PC-3 (cell line): ENCODE measurements at regions not wholly inside any gene's neighbourhood (a gene's known extent, or its start where the extent isn't known, plus 50 kb on each side); places are given as distances from the start of the nearest gene placed in this dataset.

Experiments used
- ATAC-seq: fragments of 200-7000 bp; cut with Tn5 transposase; 2 replicates; pipeline ENCODE4 v1.9.1; 2020; ENCODE audit warnings: mild to moderate bottlenecking, moderate library complexity
- BruUV-seq: library from RNA; stranded (reverse); fragments of 400-500 nt; replicated peaks from 2 replicates; lab custom pipeline; 2021; lab: Mats Ljungman, UMichigan
- CTCF ChIA-PET: fragments of 300-600 bp; sonication (Branson Sonifier 250); formaldehyde crosslinking; loops from one replicate; lab custom pipeline; 2022; ENCODE audit warnings: antibody characterized with exemption; lab: Charles Lee
- POLR2A ChIA-PET: fragments of 300-600 bp; sonication (Branson Sonifier 250); formaldehyde crosslinking; loops from one replicate; lab custom pipeline; 2022; ENCODE audit warnings: antibody characterized with exemption; ENCODE audit not compliant: unreplicated experiment; lab: Charles Lee
- DNase-seq: peaks from one replicate; pipeline ENCODE4 v3.0.0-alpha.2; 2015
- H2AFZ ChIP-seq: fragments of 300-600 bp; sonication (generic); 2 replicates; pipeline ENCODE4 v1.6.0; 2016; ENCODE audit warnings: antibody characterized with exemption, low read length
- H3F3A ChIP-seq: fragments of 300-600 bp; sonication (generic); one replicate; pipeline ENCODE4 v1.6.0; 2017; ENCODE audit warnings: antibody characterized with exemption, low read length, control low read depth, mild to moderate bottlenecking; ENCODE audit not compliant: unreplicated experiment
- H3K27ac ChIP-seq: fragments of 300-600 bp; sonication (generic); 2 replicates; pipeline ENCODE4 v1.5.1; 2016; ENCODE audit warnings: mild to moderate bottlenecking, low read length
- H3K27me3 ChIP-seq: fragments of 300-600 bp; sonication (generic); 2 replicates; pipeline ENCODE4 v1.6.1; 2016; ENCODE audit warnings: low read length, mixed read lengths
- H3K36me3 ChIP-seq: fragments of 300-600 bp; sonication (generic); 2 replicates; pipeline ENCODE4 v1.6.1; 2016; ENCODE audit warnings: low read depth, mixed run types, low read length, mixed read lengths
- H3K4me1 ChIP-seq: fragments of 300-600 bp; sonication (generic); 2 replicates; pipeline ENCODE4 v1.5.1; 2016; ENCODE audit warnings: low read length; ENCODE audit not compliant: insufficient read depth
- H3K4me2 ChIP-seq: fragments of 300-600 bp; sonication (generic); 2 replicates; pipeline ENCODE4 v1.6.0; 2016; ENCODE audit warnings: low read length
- H3K4me3 ChIP-seq: fragments of 300-600 bp; sonication (generic); 2 replicates; pipeline ENCODE4 v1.5.1; 2016; ENCODE audit warnings: mild to moderate bottlenecking, low read length, mixed read lengths
- H3K79me2 ChIP-seq: fragments of 300-600 bp; sonication (generic); 2 replicates; pipeline ENCODE4 v1.6.1; 2017; ENCODE audit warnings: low read length, mixed read lengths
- H3K9ac ChIP-seq: fragments of 300-600 bp; sonication (generic); 2 replicates; pipeline ENCODE4 v1.6.0; 2016; ENCODE audit warnings: mild to moderate bottlenecking, low read length
- H3K9me2 ChIP-seq: fragments of 300-600 bp; sonication (generic); replicated peaks from 2 replicates; pipeline ENCODE4 v1.6.1; 2016; ENCODE audit warnings: mixed run types, low read length, mixed read lengths
- H3K9me3 ChIP-seq: fragments of 300-600 bp; sonication (generic); 2 replicates; pipeline ENCODE4 v1.6.1; 2016; ENCODE audit warnings: low read length, mixed read lengths
- H4K20me1 ChIP-seq: fragments of 300-600 bp; sonication (generic); 2 replicates; pipeline ENCODE4 v1.6.1; 2016; ENCODE audit warnings: low read length, mixed read lengths
- EZH2 ChIP-seq: fragments of 300-600 bp; sonication (generic); IDR thresholded peaks from one replicate; pipeline ENCODE4 v1.6.1; 2017; ENCODE audit warnings: antibody characterized with exemption, mild to moderate bottlenecking, low read length; ENCODE audit not compliant: unreplicated experiment
- EZH2phosphoT487 ChIP-seq: fragments of 300-600 bp; sonication (generic); IDR thresholded peaks from 2 replicates; pipeline ENCODE4 v1.6.1; 2018; ENCODE audit warnings: mild to moderate bottlenecking, antibody characterized with exemption, low read length, borderline replicate concordance
- intact Hi-C: fragments of 100-400 bp; cut with micrococcal nuclease; formaldehyde crosslinking; loops from 2 replicates; pipeline ENCODE4 v1.9.0; 2023
- TF ChIP-seq, protein P1 (sequence below): fragments of 300-600 bp; sonication (generic); conservative IDR thresholded peaks from 2 replicates; pipeline ENCODE4 v1.5.1; 2017; ENCODE audit warnings: antibody characterized with exemption, low read depth, mild to moderate bottlenecking, low read length

DNA sequence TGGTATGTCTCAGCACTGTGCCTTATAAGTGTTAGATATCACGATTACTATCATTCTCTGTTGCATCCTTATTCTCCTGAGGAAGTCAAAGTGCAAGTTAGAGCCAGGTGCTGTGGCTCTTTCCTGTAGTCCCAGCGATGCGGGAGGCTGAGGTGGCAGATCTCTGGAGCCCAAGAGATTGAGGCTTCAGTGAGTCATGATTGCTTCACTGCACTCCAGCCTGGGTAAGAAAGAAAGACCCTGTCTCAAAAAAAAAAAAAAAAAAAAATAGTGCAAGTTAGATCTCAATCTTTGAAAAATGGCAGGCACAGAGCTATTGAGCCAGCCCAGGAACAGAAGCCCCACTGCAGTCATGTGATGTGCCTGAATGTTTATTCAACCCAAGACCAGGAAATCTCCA is 147.8 kb upstream of the POGK start:
- ChIA-PET CTCF (no interaction called here), POLR2A (no interaction called here)

DNA sequence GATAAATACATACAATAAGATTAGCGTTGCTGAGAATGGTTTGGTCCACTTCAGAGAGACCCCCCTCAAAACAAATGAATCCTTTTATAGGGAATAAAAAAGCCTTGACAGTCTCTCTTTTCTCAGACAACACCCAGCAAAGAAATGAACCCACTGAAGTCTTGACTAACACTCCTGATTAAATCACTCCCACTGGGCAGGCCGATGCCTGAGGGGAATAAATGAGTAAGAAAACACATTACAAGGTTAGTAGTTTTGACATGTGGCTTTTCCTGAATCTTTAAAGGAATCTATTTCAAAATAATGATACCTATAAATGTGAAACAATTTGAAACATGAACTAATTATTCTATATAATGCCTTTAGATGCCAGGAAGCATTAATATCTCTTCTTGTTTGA is 146.9 kb upstream of the POGK start:
- Histone ChIP-seq H3K79me2 (no peaks in the 10 kb centered on the region), H3K4me1 (no peaks in the 10 kb centered on the region), H3K36me3 (no peaks in the 10 kb centered on the region), H3K9ac (no peak overlapping the region), H3K4me3 (no peak overlapping the region), H3K27ac (no peak overlapping the region), H3K9me2 (no peaks in the 10 kb centered on the region), H3F3A (no peaks in the 10 kb centered on the region), H3K4me2 (no peak overlapping the region), H3K9me3 (no peaks in the 10 kb centered on the region), H2AFZ (no peak overlapping the region), H3K27me3 (no peaks in the 10 kb centered on the region), H4K20me1 (no peaks in the 10 kb centered on the region)
- ATAC-seq (no peak), DNase-seq (no peak)
- POLR2A ChIA-PET, result no interaction called here
- intact Hi-C loops, result no loop called here
- BruUV-seq, result no TSS peak
- TF ChIP-seq EZH2, result no peak
- CTCF ChIA-PET, result no interaction called here

More for the DNA sequence above, 147.8 kb upstream of the POGK start:
- H3F3A ChIP-seq, result no peaks in the 10 kb centered on the region
- no peak overlapping the region for H3K27ac ChIP-seq
- no peaks in the 10 kb centered on the region for H3K9me3 ChIP-seq
- no peak overlapping the region for H2AFZ ChIP-seq
- DNase-seq (no peak), ATAC-seq (no peak)
- BruUV-seq, result no TSS peak
- H3K9me2 ChIP-seq, result no peaks in the 10 kb centered on the region
- H3K4me2 ChIP-seq, result no peak overlapping the region
- no peak overlapping the region for H3K9ac ChIP-seq
- H3K4me1 ChIP-seq, result no peaks in the 10 kb centered on the region
- no peaks in the 10 kb centered on the region for H3K27me3 ChIP-seq
- no peak for TF ChIP-seq EZH2
- TF ChIP-seq, protein P1, sequence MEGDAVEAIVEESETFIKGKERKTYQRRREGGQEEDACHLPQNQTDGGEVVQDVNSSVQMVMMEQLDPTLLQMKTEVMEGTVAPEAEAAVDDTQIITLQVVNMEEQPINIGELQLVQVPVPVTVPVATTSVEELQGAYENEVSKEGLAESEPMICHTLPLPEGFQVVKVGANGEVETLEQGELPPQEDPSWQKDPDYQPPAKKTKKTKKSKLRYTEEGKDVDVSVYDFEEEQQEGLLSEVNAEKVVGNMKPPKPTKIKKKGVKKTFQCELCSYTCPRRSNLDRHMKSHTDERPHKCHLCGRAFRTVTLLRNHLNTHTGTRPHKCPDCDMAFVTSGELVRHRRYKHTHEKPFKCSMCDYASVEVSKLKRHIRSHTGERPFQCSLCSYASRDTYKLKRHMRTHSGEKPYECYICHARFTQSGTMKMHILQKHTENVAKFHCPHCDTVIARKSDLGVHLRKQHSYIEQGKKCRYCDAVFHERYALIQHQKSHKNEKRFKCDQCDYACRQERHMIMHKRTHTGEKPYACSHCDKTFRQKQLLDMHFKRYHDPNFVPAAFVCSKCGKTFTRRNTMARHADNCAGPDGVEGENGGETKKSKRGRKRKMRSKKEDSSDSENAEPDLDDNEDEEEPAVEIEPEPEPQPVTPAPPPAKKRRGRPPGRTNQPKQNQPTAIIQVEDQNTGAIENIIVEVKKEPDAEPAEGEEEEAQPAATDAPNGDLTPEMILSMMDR, result no peak
- TF ChIP-seq EZH2phosphoT487, result no peak
- intact Hi-C loops, result no loop called here
- no peaks in the 10 kb centered on the region for H3K36me3 ChIP-seq
- no peak overlapping the region for H3K4me3 ChIP-seq
- no peaks in the 10 kb centered on the region for H4K20me1 ChIP-seq
- H3K79me2 ChIP-seq, result no peaks in the 10 kb centered on the region

DNA sequence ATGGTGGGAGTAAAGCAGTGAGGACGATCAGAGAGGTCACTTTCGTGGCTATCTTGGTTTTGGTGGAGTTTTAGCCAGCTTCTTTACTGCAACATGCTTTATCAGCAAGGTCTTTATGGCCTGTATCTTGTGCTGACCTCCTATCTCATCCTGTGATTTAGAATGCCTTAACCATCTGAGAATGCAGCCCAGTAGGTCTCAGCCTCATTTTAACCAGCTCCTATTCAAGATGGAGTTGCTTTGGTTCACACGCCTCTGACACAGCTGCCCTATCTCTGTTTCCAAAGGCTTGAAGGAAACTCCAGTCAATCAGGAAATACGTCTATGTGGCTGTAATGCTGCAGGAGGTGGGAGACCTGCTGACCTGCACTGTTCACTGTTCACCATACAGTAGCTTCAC is 146.1 kb upstream of the POGK start:
- ChIA-PET CTCF (no interaction called here), POLR2A (no interaction called here)
- Histone ChIP-seq H3K79me2 (no peaks in the 10 kb centered on the region), H3K9ac (no peak overlapping the region), H3K27me3 (no peaks in the 10 kb centered on the region), H2AFZ (no peak overlapping the region), H3K4me3 (no peak overlapping the region), H3F3A (no peaks in the 10 kb centered on the region), H3K4me2 (no peak overlapping the region), H3K27ac (no peak overlapping the region), H3K9me3 (no peaks in the 10 kb centered on the region), H4K20me1 (no peaks in the 10 kb centered on the region), H3K9me2 (no peaks in the 10 kb centered on the region), H3K4me1 (no peaks in the 10 kb centered on the region), H3K36me3 (no peaks in the 10 kb centered on the region)
- DNase-seq, result no peak
- intact Hi-C loops, result no loop called here
- no TSS peak for BruUV-seq
- no peak for TF ChIP-seq EZH2phosphoT487
- TF ChIP-seq EZH2, result no peak
- TF ChIP-seq, protein P1, result no peak
- ATAC-seq, result no peak
